IMR-90 (cell line): ENCODE measurements at regions not wholly inside any gene's neighbourhood (a gene's known extent, or its start where the extent isn't known, plus 50 kb on each side); places are given as distances from the start of the nearest gene placed in this dataset.

Experiments
- CTCF ChIP-seq: conservative IDR thresholded peaks from 2 replicates; pipeline ENCODE4 v1.5.1; 2012; ENCODE audit warnings: mild to moderate bottlenecking, low read depth, low read length, improper control_type of control experiment
- MAZ ChIP-seq: IDR thresholded peaks from 2 replicates; pipeline ENCODE4 v1.6.1; 2012; ENCODE audit warnings: low read depth, mild to moderate bottlenecking, low read length, improper control_type of control experiment, moderate library complexity, borderline replicate concordance
- POLR2A ChIP-seq: IDR thresholded peaks from 2 replicates; pipeline ENCODE4 v1.6.1; 2012; ENCODE audit warnings: mild to moderate bottlenecking, low read depth, low read length

GRCh38 chr2:146986161-146986560 is 858.7 kb upstream of the ACVR2A start:
- no peak for TF ChIP-seq CTCF
- no peak for TF ChIP-seq POLR2A
- no peak for TF ChIP-seq MAZ
